K562 (cell line): ENCODE measurements at regions not wholly inside any gene's neighbourhood (a gene's known extent, or its start where the extent isn't known, plus 50 kb on each side); places are given as distances from the start of the nearest gene placed in this dataset.

ENCODE experiments used
- ATAC-seq: fragments of 200-7000 bp; cut with Tn5 transposase; 3 replicates; pipeline ENCODE4 v1.9.1; 2020; ENCODE audit warnings: moderate library complexity
- BruUV-seq: library from RNA; stranded (reverse); fragments of 400-500 nt; replicated peaks from 2 replicates; lab custom pipeline; 2021; lab: Mats Ljungman, UMichigan
- CTCF ChIA-PET: fragments of 300-600 bp; formaldehyde crosslinking; extraction: SDS; loops from one replicate; lab custom pipeline; 2021; ENCODE audit warnings: low intra/inter-chr PET ratio; lab: Yijun Ruan, JAX
- POLR2A ChIA-PET: fragments of 300-600, 350-650 bp; sonication (Branson Sonifier 250); formaldehyde crosslinking; extraction: SDS; loops from one replicate; lab custom pipeline; 2021; ENCODE audit warnings: antibody characterized with exemption, inconsistent platforms; lab: Yijun Ruan, JAX
- DNase-seq, 4 experiments: peaks; one replicate each; pipeline versions ENCODE4 v3.0.0 to v3.0.0-alpha.2; 2011 to 2018; ENCODE audit warnings: low spot score in 3 of 4, mixed read lengths in 3 of 4; ENCODE audit errors: extremely low read depth in 1 of 4
- FAIRE-seq: peaks from 2 replicates; lab custom pipeline; 2011; peaks lifted over from hg19 to GRCh38; lab: Jason Lieb, UNC
- H2AFZ ChIP-seq: 2 replicates; pipeline ENCODE4 v1.6.0; 2011; ENCODE audit warnings: low read depth, low read length, control low read depth, inconsistent platforms
- H3K27ac ChIP-seq: fragments of 200-600 bp; 3 replicates; pipeline ENCODE4 v1.8.0; 2011; ENCODE audit warnings: low read depth, mild to moderate bottlenecking, control low read depth, inconsistent platforms, low read length, moderate library complexity, mixed read lengths; ENCODE audit errors: extremely low read depth
- H3K27me3 ChIP-seq, 2 experiments: fragments of 300-600 bp in 1 of 2; 2 replicates in 1 of 2; 3 replicates in 1 of 2; pipeline versions ENCODE4 v1.6.0 to v1.8.0; 2011; ENCODE audit warnings: inconsistent platforms in 2 of 2, low read length in 2 of 2, mild to moderate bottlenecking in 1 of 2, mixed read lengths in 1 of 2, moderate library complexity in 1 of 2; ENCODE audit not compliant: control insufficient read depth in 2 of 2, insufficient read depth in 2 of 2
- H3K36me3 ChIP-seq: fragments of 300-600 bp; 3 replicates; pipeline ENCODE4 v1.8.0; 2011; ENCODE audit warnings: mild to moderate bottlenecking, low read length, inconsistent platforms; ENCODE audit not compliant: control insufficient read depth, insufficient read depth
- H3K4me1 ChIP-seq, 2 experiments: fragments of 200-600 bp in 1 of 2; replicated peaks in 1 of 2; 2 replicates in 1 of 2; 3 replicates in 1 of 2; pipeline versions ENCODE4 v1.5.1 to v1.8.0; 2011; ENCODE audit warnings: inconsistent platforms in 2 of 2, low read length in 2 of 2, mild to moderate bottlenecking in 1 of 2, mixed read lengths in 1 of 2, moderate library complexity in 1 of 2; ENCODE audit not compliant: control insufficient read depth in 2 of 2, insufficient read depth in 2 of 2
- H3K4me2 ChIP-seq: 2 replicates; pipeline ENCODE4 v1.6.1; 2011; ENCODE audit warnings: low read length, control low read depth, inconsistent platforms, mixed read lengths; ENCODE audit not compliant: insufficient read depth
- H3K4me3 ChIP-seq: fragments of 200-600 bp; sonication (generic), shearing (Covaris generic); 2 replicates; pipeline ENCODE4 v1.5.1; 2016; ENCODE audit warnings: control low read depth, inconsistent platforms
- H3K79me2 ChIP-seq: fragments of 200-600 bp; 3 replicates; pipeline ENCODE4 v1.8.0; 2011; ENCODE audit warnings: low read length, inconsistent platforms; ENCODE audit not compliant: control insufficient read depth, insufficient read depth
- H3K9ac ChIP-seq, 2 experiments: 2 replicates each; pipeline versions ENCODE4 v1.6.0 to v1.6.1; 2011; ENCODE audit warnings: low read depth in 2 of 2, low read length in 2 of 2, control low read depth in 1 of 2, inconsistent platforms in 1 of 2, mild to moderate bottlenecking in 1 of 2, mixed read lengths in 1 of 2; ENCODE audit not compliant: insufficient read depth in 1 of 2
- H3K9me1 ChIP-seq: one replicate; pipeline ENCODE4 v1.6.0; 2011; ENCODE audit warnings: inconsistent platforms, mild to moderate bottlenecking, low read length, moderate library complexity; ENCODE audit not compliant: control insufficient read depth, insufficient read depth
- H3K9me3 ChIP-seq: replicated peaks from 2 replicates; pipeline ENCODE4 v1.5.1; 2011; ENCODE audit warnings: low read depth, low read length, inconsistent platforms; ENCODE audit not compliant: control insufficient read depth, insufficient read depth
- H4K20me1 ChIP-seq: replicated peaks from 2 replicates; pipeline ENCODE4 v1.6.1; 2011; ENCODE audit warnings: low read length, inconsistent platforms, mixed read lengths; ENCODE audit not compliant: control insufficient read depth, insufficient read depth
- CEBPG ChIP-seq, 3 experiments: fragments of 200-800 bp in 1 of 3; sonication (Bioruptor generic) in 1 of 3; sonication (generic) in 1 of 3; formaldehyde crosslinking in 1 of 3; IDR thresholded peaks in 2 of 3; conservative IDR thresholded peaks in 1 of 3; 2 replicates each; pipeline versions ENCODE4 v1.6.1 to v1.8.0; 2016 to 2022; ENCODE audit warnings: missing compliant biosample characterization in 2 of 3, missing genetic modification characterization in 2 of 3, mild to moderate bottlenecking in 1 of 3, missing genetic modification reagents in 1 of 3
- CHD2 ChIP-seq: IDR thresholded peaks from 2 replicates; pipeline ENCODE4 v1.6.1; 2011; ENCODE audit warnings: low read depth, low read length
- NBN ChIP-seq: fragments of 450-650 bp; IDR thresholded peaks from 2 replicates; pipeline ENCODE4 v1.6.1; 2016; ENCODE audit warnings: low read depth, mild to moderate bottlenecking
- SREBF2 ChIP-seq: sonication (generic); formaldehyde crosslinking; IDR thresholded peaks from 2 replicates; pipeline ENCODE4 v1.4.0; 2020; ENCODE audit warnings: mild to moderate bottlenecking, missing genetic modification reagents
- ZKSCAN8 ChIP-seq: fragments of 200-800 bp; sonication (Bioruptor generic); IDR thresholded peaks from 2 replicates; pipeline ENCODE4 v1.6.1; 2016; ENCODE audit warnings: missing genetic modification characterization, missing compliant biosample characterization
- ZNF41 ChIP-seq: fragments of 250-450 bp; sonication (Bioruptor Pico); conservative IDR thresholded peaks from 2 replicates; pipeline ENCODE4 v1.4.0; 2020; ENCODE audit warnings: mild to moderate bottlenecking
- WGBS: fragments of 100-300 bp; shearing (Covaris generic); methylation state at CpG from one replicate; pipeline ENCODE4 v1.1.6; 2016; ENCODE audit warnings: low coverage, mixed read lengths; ENCODE audit not compliant: insufficient coverage; ENCODE audit errors: missing lambda C conversion rate; 5-methylcytosine and 5-hydroxymethylcytosine counted together
- in situ Hi-C: fragments of 300-500 bp; cut with MboI; formaldehyde crosslinking; loops from 4 replicates; pipeline ENCODE4 v1.15.0; 2018; ENCODE audit warnings: inconsistent platforms, mixed read lengths
- intact Hi-C: fragments of 100-400 bp; cut with micrococcal nuclease; formaldehyde crosslinking; loops from 2 replicates; pipeline ENCODE4 v1.14.2; 2022
- TF ChIP-seq, protein P1 (sequence below): fragments of 450-650 bp; IDR thresholded peaks from 2 replicates; pipeline ENCODE4 v1.6.1; 2016
- TF ChIP-seq, protein P2 (sequence below), 2 experiments: fragments of 450-650 bp; IDR thresholded peaks; 2 replicates each; pipeline ENCODE4 v1.6.1; 2018; ENCODE audit warnings: mild to moderate bottlenecking in 2 of 2, low read depth in 1 of 2; ENCODE audit not compliant: partially characterized antibody in 2 of 2
- TF ChIP-seq, protein P3 (sequence below), 2 experiments: fragments of 450-650 bp; conservative IDR thresholded peaks; 2 replicates each; pipeline ENCODE4 v1.6.1; 2017; ENCODE audit warnings: mild to moderate bottlenecking in 2 of 2, moderate library complexity in 2 of 2

DNA sequence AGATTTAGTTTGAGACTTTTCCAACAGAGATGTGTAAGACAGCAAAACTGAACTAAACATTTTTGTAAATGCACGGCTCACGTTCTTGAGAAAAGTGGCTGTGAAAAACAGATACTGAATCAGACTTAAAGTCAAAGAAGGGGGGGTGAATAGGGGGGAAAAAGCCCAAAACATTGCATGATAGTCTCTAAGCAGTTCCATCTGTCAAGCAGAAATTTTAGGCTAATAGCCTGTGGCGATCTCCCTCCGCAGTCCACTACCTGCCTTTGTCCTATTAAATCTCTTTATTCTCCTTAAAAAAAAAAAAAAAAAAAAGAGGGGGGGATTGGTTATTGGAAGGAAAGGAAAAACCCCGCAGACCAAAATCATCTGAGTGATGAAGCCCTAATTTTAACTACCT lies 217.6 kb upstream of the NFIA start:
- no peaks in the 10 kb centered on the region for H3K9me3 ChIP-seq
- 11% methylated on average over 5 of the region's 5 CpGs for WGBS
- intact Hi-C loops, result no loop called here
- POLR2A ChIA-PET, result no interaction called here
- no peaks in the 10 kb centered on the region for H3K36me3 ChIP-seq
- FAIRE-seq, result no peak
- no peak for ATAC-seq
- in situ Hi-C loops, result no loop called here
- no peak overlapping the region for H3K27ac ChIP-seq
- TF ChIP-seq CEBPG (CRISPR knock-in tag; IDR thresholded peaks at IDR 0.05), result no peak
- no peak for TF ChIP-seq CEBPG (tag; conservative IDR thresholded peaks at IDR 0.05 in 1 of 2, IDR thresholded peaks at IDR 0.05 in 1 of 2)
- no peak for TF ChIP-seq ZNF41 (CRISPR knock-in tag)
- H3K9me1 ChIP-seq, result no peaks in the 10 kb centered on the region
- peaks cover 7 to 18% of the 10 kb centered on the region in 2 experiments; a peak in 4 of 5 replicates for H3K27me3 ChIP-seq
- H3K4me1 ChIP-seq, result no peaks in the 10 kb centered on the region; a peak in 1 of 5 replicates
- H3K79me2 ChIP-seq, result no peaks in the 10 kb centered on the region
- CTCF ChIA-PET, result no interaction called here
- no peak overlapping the region for H3K9ac ChIP-seq
- DNase-seq, result no peak
- no peak overlapping the region for H3K4me3 ChIP-seq
- no TSS peak for BruUV-seq
- no peak overlapping the region for H2AFZ ChIP-seq
- H3K4me2 ChIP-seq, result no peak overlapping the region
- H4K20me1 ChIP-seq, result no peaks in the 10 kb centered on the region

DNA sequence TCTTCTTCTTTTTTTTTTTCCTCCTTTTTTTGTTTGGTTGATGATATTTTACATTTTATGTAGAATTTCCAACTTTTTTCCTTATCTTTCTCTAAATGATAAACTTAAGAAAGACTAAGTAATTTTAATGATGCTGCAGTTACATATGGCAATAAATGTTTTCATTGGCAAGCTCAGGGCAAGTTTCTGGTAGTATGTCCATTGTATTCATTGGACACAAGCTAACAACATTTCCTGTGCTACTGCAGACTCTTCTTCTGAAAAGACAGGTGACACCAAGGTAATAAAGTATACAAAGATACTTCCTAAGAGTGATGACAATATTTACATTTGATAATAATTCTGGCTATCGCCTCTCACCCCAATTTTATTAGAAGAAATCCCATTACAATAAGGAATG lies 219.2 kb upstream of the NFIA start:
- CTCF ChIA-PET, result no interaction called here
- Histone ChIP-seq H4K20me1 (no peaks in the 10 kb centered on the region), H3K9ac (no peak overlapping the region), H3K36me3 (no peaks in the 10 kb centered on the region), H3K79me2 (no peaks in the 10 kb centered on the region), H3K27me3 (peaks cover 7 to 18% of the 10 kb centered on the region in 2 experiments; a peak in 4 of 5 replicates), H3K9me3 (no peaks in the 10 kb centered on the region), H2AFZ (no peak overlapping the region), H3K4me2 (no peak overlapping the region), H3K4me1 (no peaks in the 10 kb centered on the region; a peak in 1 of 5 replicates), H3K27ac (no peak overlapping the region), H3K4me3 (no peak overlapping the region), H3K9me1 (no peaks in the 10 kb centered on the region)
- no peak for FAIRE-seq
- 31% methylated on average over 1 of the region's 1 CpG for WGBS
- intact Hi-C loops, result no loop called here
- POLR2A ChIA-PET, result interaction anchor here (0.6 kb wide), 1 partner anchor 15 kb away, joined by 4 read pairs; no protein-coding TSS in a partner anchor
- in situ Hi-C loops, result no loop called here
- no TSS peak for BruUV-seq
- no peak for DNase-seq
- no peak for ATAC-seq
- TF ChIP-seq ZKSCAN8 (CRISPR knock-in tag) (no peak), NBN (no peak), CHD2 (no peak), SREBF2 (CRISPR knock-in tag) (no peak)
- TF ChIP-seq, protein P1, sequence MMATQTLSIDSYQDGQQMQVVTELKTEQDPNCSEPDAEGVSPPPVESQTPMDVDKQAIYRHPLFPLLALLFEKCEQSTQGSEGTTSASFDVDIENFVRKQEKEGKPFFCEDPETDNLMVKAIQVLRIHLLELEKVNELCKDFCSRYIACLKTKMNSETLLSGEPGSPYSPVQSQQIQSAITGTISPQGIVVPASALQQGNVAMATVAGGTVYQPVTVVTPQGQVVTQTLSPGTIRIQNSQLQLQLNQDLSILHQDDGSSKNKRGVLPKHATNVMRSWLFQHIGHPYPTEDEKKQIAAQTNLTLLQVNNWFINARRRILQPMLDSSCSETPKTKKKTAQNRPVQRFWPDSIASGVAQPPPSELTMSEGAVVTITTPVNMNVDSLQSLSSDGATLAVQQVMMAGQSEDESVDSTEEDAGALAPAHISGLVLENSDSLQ, result no peak
- TF ChIP-seq, protein P2, sequence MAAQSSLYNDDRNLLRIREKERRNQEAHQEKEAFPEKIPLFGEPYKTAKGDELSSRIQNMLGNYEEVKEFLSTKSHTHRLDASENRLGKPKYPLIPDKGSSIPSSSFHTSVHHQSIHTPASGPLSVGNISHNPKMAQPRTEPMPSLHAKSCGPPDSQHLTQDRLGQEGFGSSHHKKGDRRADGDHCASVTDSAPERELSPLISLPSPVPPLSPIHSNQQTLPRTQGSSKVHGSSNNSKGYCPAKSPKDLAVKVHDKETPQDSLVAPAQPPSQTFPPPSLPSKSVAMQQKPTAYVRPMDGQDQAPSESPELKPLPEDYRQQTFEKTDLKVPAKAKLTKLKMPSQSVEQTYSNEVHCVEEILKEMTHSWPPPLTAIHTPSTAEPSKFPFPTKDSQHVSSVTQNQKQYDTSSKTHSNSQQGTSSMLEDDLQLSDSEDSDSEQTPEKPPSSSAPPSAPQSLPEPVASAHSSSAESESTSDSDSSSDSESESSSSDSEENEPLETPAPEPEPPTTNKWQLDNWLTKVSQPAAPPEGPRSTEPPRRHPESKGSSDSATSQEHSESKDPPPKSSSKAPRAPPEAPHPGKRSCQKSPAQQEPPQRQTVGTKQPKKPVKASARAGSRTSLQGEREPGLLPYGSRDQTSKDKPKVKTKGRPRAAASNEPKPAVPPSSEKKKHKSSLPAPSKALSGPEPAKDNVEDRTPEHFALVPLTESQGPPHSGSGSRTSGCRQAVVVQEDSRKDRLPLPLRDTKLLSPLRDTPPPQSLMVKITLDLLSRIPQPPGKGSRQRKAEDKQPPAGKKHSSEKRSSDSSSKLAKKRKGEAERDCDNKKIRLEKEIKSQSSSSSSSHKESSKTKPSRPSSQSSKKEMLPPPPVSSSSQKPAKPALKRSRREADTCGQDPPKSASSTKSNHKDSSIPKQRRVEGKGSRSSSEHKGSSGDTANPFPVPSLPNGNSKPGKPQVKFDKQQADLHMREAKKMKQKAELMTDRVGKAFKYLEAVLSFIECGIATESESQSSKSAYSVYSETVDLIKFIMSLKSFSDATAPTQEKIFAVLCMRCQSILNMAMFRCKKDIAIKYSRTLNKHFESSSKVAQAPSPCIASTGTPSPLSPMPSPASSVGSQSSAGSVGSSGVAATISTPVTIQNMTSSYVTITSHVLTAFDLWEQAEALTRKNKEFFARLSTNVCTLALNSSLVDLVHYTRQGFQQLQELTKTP (IDR thresholded peaks at IDR 0.05; ENCODE audit: low read depth in 1 of 2, partially characterized antibody in 2 of 2), result no peak
- TF ChIP-seq, protein P3, sequence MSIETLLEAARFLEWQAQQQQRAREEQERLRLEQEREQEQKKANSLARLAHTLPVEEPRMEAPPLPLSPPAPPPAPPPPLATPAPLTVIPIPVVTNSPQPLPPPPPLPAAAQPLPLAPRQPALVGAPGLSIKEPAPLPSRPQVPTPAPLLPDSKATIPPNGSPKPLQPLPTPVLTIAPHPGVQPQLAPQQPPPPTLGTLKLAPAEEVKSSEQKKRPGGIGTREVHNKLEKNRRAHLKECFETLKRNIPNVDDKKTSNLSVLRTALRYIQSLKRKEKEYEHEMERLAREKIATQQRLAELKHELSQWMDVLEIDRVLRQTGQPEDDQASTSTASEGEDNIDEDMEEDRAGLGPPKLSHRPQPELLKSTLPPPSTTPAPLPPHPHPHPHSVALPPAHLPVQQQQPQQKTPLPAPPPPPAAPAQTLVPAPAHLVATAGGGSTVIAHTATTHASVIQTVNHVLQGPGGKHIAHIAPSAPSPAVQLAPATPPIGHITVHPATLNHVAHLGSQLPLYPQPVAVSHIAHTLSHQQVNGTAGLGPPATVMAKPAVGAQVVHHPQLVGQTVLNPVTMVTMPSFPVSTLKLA (conservative IDR thresholded peaks at IDR 0.05), result no peak
